GM12873 (cell line): ENCODE measurements at regions not wholly inside any gene's neighbourhood (a gene's known extent, or its start where the extent isn't known, plus 50 kb on each side); places are given as distances from the start of the nearest gene placed in this dataset.

Experiments
- TF ChIP-seq, protein P1 (sequence below): IDR thresholded peaks from 2 replicates; pipeline ENCODE4 v1.5.1; 2012; ENCODE audit warnings: low read depth, mild to moderate bottlenecking, moderate library complexity, low read length, control low read depth; ENCODE audit not compliant: insufficient read depth; ENCODE audit errors: missing control alignments

DNA sequence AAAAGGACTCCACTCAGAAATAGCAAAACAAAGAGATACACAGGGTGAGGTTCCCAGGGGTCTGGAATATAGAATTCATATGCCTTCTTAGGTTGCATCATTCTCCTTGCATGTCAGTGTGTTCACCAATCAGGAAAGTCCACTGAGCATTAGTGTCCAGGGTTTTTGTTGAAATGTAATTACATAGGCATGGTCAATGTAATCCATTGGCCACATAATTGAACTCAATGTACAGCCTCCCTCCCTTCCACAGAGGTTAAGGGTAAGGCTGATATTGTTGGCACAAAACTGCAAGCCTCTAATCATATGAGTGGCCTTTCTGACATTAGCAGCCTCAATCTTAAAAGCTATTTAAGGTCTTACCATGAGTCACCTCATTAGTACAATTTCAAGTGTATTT, 736.1 kb upstream of the VSTM2A start:
- TF ChIP-seq, protein P1, sequence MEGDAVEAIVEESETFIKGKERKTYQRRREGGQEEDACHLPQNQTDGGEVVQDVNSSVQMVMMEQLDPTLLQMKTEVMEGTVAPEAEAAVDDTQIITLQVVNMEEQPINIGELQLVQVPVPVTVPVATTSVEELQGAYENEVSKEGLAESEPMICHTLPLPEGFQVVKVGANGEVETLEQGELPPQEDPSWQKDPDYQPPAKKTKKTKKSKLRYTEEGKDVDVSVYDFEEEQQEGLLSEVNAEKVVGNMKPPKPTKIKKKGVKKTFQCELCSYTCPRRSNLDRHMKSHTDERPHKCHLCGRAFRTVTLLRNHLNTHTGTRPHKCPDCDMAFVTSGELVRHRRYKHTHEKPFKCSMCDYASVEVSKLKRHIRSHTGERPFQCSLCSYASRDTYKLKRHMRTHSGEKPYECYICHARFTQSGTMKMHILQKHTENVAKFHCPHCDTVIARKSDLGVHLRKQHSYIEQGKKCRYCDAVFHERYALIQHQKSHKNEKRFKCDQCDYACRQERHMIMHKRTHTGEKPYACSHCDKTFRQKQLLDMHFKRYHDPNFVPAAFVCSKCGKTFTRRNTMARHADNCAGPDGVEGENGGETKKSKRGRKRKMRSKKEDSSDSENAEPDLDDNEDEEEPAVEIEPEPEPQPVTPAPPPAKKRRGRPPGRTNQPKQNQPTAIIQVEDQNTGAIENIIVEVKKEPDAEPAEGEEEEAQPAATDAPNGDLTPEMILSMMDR: no peak

DNA sequence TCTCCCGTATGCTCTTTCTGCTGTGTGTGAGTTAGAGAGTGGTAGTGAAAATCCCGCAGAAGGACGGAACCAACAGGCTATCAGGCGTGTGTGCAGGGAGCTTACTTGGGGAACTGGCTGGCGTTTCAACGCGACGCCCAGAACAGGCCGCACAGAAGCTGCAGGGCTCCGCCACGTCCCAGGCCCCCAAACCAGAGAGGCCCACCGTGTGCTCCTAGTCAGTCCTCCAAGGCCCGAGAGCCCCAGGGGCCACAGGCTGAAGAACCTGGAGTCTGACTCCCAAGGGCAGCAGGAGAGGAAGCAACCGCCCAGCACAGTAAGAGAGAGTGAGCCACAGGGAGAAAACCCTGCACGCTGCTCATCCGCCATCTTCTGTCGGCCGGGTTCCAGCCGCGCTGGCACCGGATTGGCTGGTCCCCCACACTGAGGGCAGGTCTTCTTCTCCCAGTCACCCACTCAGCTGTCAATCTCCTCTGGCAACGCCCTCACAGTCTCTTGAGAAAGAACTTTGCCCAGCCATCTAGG, 730.6 kb upstream of the VSTM2A start:
- TF ChIP-seq, protein P1: no peak

DNA sequence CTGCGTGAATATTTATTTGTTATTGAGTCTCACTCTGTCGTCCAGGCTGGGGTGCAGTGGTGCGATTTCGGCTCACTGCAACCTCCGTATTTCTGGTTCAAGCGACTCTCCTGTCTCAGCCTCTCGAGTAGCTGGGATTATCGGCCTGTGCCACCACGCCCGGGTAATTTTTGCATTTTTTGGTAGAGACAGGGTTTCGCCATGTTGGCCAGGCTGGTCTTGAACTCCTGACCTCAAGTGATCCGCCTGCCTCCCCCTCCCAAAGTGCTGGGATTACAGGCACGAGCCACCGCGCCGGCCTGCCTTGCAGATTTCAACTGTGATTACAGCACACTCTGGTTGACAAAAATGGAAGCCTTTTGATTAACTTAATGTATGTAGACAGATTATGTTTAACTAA, 730.0 kb upstream of the VSTM2A start:
- TF ChIP-seq, protein P1: no peak

DNA sequence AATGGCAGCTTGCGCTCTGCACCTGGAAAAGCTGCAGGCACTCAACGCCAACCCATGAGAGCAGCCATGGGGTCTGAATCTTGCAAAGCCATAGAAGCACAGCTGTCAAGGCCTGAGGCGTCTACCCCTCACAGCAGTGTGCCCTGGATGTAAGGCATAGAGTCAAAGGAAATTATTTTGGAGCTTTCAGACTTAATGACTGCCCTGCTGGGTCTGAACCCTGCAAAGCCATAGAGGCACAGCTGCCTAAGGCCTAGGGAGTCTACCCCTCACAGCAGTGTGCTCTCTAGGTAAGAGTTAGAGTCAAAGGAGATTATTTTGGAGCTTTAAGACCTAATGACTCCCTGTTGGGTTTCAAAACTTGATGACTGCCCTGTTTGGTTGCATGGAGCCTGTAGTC, 706.9 kb upstream of the VSTM2A start:
- TF ChIP-seq, protein P1: no peak

DNA sequence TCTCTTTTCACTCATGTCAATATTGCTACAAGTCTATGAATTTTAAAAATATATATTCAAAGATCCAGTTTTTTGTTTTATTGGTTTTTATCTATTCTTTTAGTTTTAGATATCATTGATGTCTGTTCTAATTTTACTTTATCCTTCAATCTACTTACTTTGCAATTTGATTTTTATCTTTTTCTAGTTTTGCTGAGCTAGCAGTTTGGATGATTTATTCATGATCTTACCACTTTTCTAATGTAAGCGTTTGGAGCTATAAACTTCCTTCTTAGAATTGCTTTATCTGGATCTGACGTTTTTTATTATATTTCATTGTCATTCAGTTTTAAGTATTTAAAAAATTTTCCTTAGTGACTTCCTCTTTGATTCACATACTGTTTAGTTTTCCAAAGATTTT, 664.5 kb upstream of the VSTM2A start:
- TF ChIP-seq, protein P1: no peak

DNA sequence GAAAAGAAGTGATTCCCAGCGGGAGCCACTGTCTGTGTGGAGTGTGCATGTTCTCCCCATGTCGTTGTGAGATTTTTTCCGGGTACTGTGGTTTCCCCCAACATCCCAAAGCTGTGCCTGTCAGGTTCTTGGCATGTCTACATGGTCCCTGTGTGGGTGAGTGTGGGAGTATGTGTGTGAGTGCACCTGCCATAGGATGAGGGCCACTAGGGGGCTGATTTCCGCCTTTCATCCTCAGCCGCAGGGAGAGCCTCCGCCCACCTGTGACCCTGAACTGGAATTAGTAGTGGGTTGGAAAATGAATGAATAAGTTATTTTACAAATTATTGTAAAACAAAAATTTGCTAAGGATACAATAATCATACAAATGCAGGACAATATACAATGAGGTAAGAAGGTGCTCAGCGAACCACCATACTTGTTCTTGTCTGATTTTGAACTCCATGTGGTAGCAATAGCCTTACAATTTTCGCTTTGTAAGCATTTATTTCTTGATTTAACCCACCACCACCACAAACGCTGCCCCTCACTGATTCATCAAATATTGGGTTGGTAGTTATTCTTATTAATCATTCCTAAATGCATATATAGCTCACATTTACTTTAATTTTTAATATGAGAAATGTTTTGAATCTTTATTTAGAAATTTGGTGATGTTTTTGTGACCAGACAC, 641.2 kb upstream of the VSTM2A start:
- TF ChIP-seq, protein P1: no peak

DNA sequence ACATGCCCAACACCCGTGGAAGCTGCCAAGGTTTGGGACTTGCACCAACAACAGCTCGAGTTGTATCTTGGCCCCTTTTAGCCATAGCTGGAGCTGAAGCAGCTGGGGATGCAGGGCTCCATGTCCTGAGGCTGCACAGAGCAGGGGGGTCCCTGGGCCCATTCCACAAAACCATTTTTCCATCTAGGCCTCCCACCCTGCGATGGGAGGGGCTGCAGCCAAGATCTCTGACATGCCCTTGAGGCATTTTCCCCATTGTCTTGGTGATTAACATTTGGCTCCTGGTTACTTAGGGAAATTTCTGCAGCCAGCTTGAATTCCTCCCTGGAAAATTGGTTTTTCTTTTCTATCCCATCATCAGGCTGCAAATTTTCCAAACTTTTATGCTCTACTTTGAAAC, 637.8 kb upstream of the VSTM2A start:
- TF ChIP-seq, protein P1: no peak

DNA sequence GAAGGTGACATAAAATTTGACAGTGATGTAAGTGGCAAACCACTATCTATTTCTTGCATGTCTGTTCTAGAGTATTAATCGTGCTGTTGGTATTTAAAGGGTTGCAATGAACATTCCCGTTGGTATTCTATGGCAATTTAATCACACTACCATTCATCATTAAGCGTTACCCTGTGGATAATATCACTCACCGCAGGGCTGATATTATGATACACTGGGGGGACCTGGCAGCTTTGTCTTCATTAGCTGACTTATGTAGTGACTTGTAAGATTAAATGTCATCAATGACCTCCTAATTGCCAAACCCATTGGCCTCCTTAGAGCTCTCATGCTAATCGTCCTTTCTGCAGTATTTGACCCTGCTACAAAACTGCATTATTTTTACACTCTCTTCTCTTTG, 624.5 kb upstream of the VSTM2A start:
- TF ChIP-seq, protein P1: no peak
